Activated naive CD8-positive, alpha-beta T cell treated with anti-CD3 and anti-CD28 coated beads, Interleukin-2, amount 50 U/mL, for 24 hours (primary cell): ENCODE measurements at regions not wholly inside any gene's neighbourhood (a gene's known extent, or its start where the extent isn't known, plus 50 kb on each side); places are given as distances from the start of the nearest gene placed in this dataset.

Source experiments
- ATAC-seq: fragments of 150-1000 bp; cut with Tn5 transposase; one replicate; pipeline ENCODE4 v1.10.0; 2021
- DNase-seq: peaks from one replicate; pipeline ENCODE4 v3.0.0; 2021
- H3K27ac Mint-ChIP-seq: one replicate; pipeline ENCODE4 v1.8.0; 2021; ENCODE audit warnings: mild to moderate bottlenecking, mixed read lengths
- H3K27me3 Mint-ChIP-seq: one replicate; pipeline ENCODE4 v1.8.0; 2021; ENCODE audit warnings: mixed read lengths
- H3K36me3 Mint-ChIP-seq: one replicate; pipeline ENCODE4 v1.8.0; 2021; ENCODE audit warnings: low read depth, mixed read lengths
- H3K4me1 Mint-ChIP-seq: one replicate; pipeline ENCODE4 v1.8.0; 2021; ENCODE audit warnings: mixed read lengths
- H3K4me3 Mint-ChIP-seq: one replicate; pipeline ENCODE4 v1.8.0; 2021; ENCODE audit warnings: mild to moderate bottlenecking, moderate library complexity, mixed read lengths
- H3K9me3 Mint-ChIP-seq: one replicate; pipeline ENCODE4 v1.8.0; 2021; ENCODE audit warnings: mixed read lengths

- no peak overlapping the region for H3K4me3 Mint-ChIP-seq
- no peaks in the 10 kb centered on the region for H3K4me1 Mint-ChIP-seq
- no peak for DNase-seq
- no peak for ATAC-seq
- no peak overlapping the region for H3K27ac Mint-ChIP-seq
- no peaks in the 10 kb centered on the region for H3K9me3 Mint-ChIP-seq
- H3K27me3 Mint-ChIP-seq: peaks cover 13% of the 10 kb centered on the region
- H3K36me3 Mint-ChIP-seq: no peaks in the 10 kb centered on the region
These were observed 168.7 kb upstream of the AGAP1 start for GRCh38 chr2:235325151-235325550.

GRCh38 chr2:235328991-235329390 lies 164.9 kb upstream of the AGAP1 start:
- H3K36me3 Mint-ChIP-seq: no peaks in the 10 kb centered on the region
- DNase-seq (no peak), ATAC-seq (no peak)
- H3K4me1 Mint-ChIP-seq: no peaks in the 10 kb centered on the region
- peaks cover 19% of the 10 kb centered on the region for H3K27me3 Mint-ChIP-seq
- no peak overlapping the region for H3K27ac Mint-ChIP-seq
- no peak overlapping the region for H3K4me3 Mint-ChIP-seq
- H3K9me3 Mint-ChIP-seq: no peaks in the 10 kb centered on the region

GRCh38 chr2:235330775-235331451 lies 162.9 kb upstream of the AGAP1 start:
- ATAC-seq (no peak), DNase-seq (no peak)
- Mint-ChIP-seq H3K4me1 (no peaks in the 10 kb centered on the region), H3K4me3 (no peak overlapping the region), H3K9me3 (no peaks in the 10 kb centered on the region), H3K27ac (no peak overlapping the region), H3K27me3 (peaks cover 13% of the 10 kb centered on the region), H3K36me3 (no peaks in the 10 kb centered on the region)

- ATAC-seq (no peak), DNase-seq (no peak)
- Mint-ChIP-seq H3K4me1 (no peaks in the 10 kb centered on the region), H3K36me3 (no peaks in the 10 kb centered on the region), H3K27me3 (peaks cover 15% of the 10 kb centered on the region), H3K27ac (no peak overlapping the region), H3K4me3 (no peak overlapping the region), H3K9me3 (no peaks in the 10 kb centered on the region)
These were observed 161.5 kb upstream of the AGAP1 start for GRCh38 chr2:235332240-235332890.

DNA sequence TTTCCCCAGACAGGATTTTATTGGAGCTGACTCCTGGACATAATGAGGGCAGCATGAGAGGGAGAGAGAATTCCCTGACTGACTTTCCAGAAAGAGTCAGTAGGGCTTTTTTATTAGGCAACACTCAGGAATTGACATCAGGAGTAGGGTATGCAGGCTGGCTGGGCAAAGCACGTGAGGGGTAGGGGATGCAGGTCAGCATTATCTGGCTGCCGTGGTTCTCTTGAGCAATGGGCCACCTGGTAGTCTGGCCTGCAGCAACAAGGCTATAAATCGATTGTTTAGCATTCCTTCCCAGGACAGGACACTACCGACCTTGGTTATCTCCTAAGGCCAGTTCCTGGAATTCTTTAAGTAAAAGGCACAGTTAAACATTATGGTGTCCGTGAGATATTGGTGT lies 160.8 kb upstream of the AGAP1 start:
- DNase-seq: no peak
- Mint-ChIP-seq H3K4me3 (no peak overlapping the region), H3K36me3 (no peaks in the 10 kb centered on the region), H3K9me3 (peaks cover 4% of the 10 kb centered on the region), H3K4me1 (no peaks in the 10 kb centered on the region), H3K27ac (no peak overlapping the region), H3K27me3 (peaks cover 15% of the 10 kb centered on the region)
- no peak for ATAC-seq

DNA sequence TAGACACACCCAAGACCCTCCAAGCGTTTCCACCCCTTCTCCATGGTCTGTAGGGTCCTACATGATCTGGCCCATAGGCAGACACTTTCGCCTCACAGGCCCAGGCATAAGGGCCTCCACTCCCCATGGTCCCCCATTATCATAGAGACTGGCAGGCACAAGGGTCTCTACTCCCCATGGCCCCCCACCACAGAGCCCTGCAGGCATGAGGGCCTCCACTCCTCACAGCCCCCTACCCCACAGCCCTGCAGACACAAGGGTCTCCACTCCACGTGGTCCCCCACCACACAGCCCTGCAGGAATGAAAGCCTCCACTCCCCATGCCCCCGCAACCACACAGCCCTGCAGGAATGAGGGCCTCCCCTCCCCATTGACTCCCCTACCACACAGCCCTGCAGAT lies 159.7 kb upstream of the AGAP1 start:
- ATAC-seq: no peak

DNA sequence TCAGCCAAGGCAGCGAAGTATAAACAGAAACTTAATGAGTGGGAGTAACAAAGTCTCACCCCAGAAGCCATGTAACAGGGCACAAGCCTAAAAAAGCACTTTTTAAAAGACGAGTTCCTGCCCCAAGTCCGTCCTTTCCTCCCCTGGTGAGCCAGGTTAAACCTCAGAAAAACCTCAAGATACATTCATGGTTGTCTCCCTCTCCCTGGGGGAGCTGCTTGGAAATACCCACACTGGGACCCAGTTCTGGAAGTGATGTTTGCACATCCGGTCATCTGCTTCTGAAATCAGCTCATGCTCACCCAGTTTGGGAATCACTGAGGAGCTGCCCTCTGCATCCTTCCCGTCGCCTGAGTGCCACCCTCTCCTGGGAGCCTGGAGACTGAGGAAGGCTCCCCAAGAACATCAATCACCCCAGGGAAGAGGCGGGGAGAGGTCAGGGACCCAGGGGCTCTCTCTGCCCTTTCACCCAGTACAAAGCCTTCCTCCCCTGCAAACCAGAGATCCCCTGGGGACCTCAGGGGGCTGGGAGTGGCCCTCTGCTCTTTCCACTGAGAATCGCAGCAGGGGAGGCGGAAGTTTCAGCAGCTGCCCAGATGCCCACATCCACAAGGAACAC lies 150.6 kb upstream of the AGAP1 start:
- Mint-ChIP-seq H3K27me3 (peaks cover 12% of the 10 kb centered on the region), H3K9me3 (peaks cover 6% of the 10 kb centered on the region), H3K4me1 (no peaks in the 10 kb centered on the region), H3K27ac (no peak overlapping the region), H3K36me3 (no peaks in the 10 kb centered on the region), H3K4me3 (no peak overlapping the region)
- ATAC-seq (no peak), DNase-seq (no peak)

More for the DNA sequence above, 159.7 kb upstream of the AGAP1 start:
- Mint-ChIP-seq H3K9me3 (peaks cover 10% of the 10 kb centered on the region), H3K4me3 (no peak overlapping the region), H3K4me1 (no peaks in the 10 kb centered on the region), H3K27ac (no peak overlapping the region), H3K36me3 (no peaks in the 10 kb centered on the region), H3K27me3 (peaks cover 15% of the 10 kb centered on the region)
- DNase-seq: no peak

DNA sequence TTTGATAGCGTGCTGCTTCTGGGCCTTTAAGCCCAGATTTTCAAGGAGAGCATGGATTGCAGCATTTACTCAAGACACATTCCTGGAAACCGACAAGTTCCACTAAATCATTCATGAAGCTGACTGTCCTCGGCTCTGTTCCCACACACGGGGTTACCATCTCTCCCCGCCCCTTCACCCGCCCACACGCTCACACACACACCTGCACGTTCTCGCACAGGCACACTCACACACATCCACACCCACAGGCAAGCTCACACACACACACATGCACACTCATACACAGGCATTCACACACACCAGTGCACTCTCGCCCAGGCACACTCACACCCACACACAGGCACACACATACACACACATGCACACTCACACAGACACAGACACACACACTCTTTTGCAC lies 150.0 kb upstream of the AGAP1 start:
- H3K36me3 Mint-ChIP-seq: no peaks in the 10 kb centered on the region
- peaks cover under 1% of the 10 kb centered on the region for H3K9me3 Mint-ChIP-seq

DNA sequence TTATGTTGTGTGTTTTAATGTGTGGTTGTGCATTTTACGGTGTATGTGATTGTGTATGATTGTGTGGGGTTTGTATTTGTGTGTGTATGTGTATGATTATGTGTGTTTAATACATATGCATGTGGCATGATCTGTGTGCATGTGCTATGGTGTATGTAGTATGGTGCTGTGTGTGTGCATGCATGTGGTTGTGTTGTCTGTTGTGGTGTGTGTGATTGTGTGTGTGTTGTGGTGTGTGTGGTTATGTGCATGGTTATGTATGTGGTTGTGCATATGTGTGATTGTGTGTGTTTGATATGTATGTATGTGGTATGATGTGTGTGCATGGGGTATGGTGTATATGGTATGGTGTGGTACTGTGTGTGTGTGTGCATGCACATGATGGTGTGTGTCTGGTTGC lies 148.1 kb upstream of the AGAP1 start:
- Mint-ChIP-seq H3K9me3 (no peaks in the 10 kb centered on the region), H3K4me3 (no peak overlapping the region)
- no peak for ATAC-seq

More for the DNA sequence above, 150.0 kb upstream of the AGAP1 start:
- H3K4me3 Mint-ChIP-seq: no peak overlapping the region
- DNase-seq (no peak), ATAC-seq (no peak)
- H3K4me1 Mint-ChIP-seq: no peaks in the 10 kb centered on the region
- H3K27me3 Mint-ChIP-seq: peaks cover 12% of the 10 kb centered on the region
- no peak overlapping the region for H3K27ac Mint-ChIP-seq

DNA sequence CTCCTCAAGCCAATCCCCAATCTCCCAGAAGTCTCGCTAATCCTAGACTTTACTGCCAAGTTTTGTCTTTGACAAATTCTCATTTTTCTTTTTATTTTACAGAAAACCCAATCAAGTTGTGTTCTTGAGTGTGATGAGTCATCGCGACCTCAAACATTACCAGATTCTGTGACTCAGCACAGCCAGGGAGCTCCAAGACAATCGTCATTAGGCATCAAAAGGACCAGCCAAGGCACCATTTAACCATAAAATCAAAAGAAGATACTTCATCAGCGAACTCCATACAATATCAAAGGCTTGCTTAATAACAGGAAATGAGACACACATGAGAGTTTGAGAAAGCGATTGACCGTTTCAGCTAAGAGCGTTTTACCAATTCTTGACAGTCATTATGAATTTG lies 146.2 kb upstream of the AGAP1 start:
- H3K27me3 Mint-ChIP-seq: peaks cover 29% of the 10 kb centered on the region
- H3K27ac Mint-ChIP-seq: no peak overlapping the region
- no peaks in the 10 kb centered on the region for H3K36me3 Mint-ChIP-seq
- H3K4me1 Mint-ChIP-seq: no peaks in the 10 kb centered on the region
- no peak for ATAC-seq
- no peak for DNase-seq
- no peak overlapping the region for H3K4me3 Mint-ChIP-seq
- no peaks in the 10 kb centered on the region for H3K9me3 Mint-ChIP-seq

More for the DNA sequence above, 148.1 kb upstream of the AGAP1 start:
- H3K27me3 Mint-ChIP-seq: peaks cover 25% of the 10 kb centered on the region
- H3K27ac Mint-ChIP-seq: no peak overlapping the region
- H3K4me1 Mint-ChIP-seq: no peaks in the 10 kb centered on the region
- no peak for DNase-seq
- no peaks in the 10 kb centered on the region for H3K36me3 Mint-ChIP-seq

- H3K27me3 Mint-ChIP-seq: peaks cover 29% of the 10 kb centered on the region
- no peak for ATAC-seq
- DNase-seq: no peak
- H3K4me3 Mint-ChIP-seq: no peak overlapping the region
- H3K4me1 Mint-ChIP-seq: no peaks in the 10 kb centered on the region
- no peak overlapping the region for H3K27ac Mint-ChIP-seq
- no peaks in the 10 kb centered on the region for H3K36me3 Mint-ChIP-seq
- H3K9me3 Mint-ChIP-seq: no peaks in the 10 kb centered on the region
These were observed 145.5 kb upstream of the AGAP1 start for GRCh38 chr2:235348329-235348728.

- no peak for ATAC-seq
- H3K36me3 Mint-ChIP-seq: no peaks in the 10 kb centered on the region
- no peak for DNase-seq
- H3K27me3 Mint-ChIP-seq: peaks cover 29% of the 10 kb centered on the region
- H3K27ac Mint-ChIP-seq: no peak overlapping the region
- no peak overlapping the region for H3K4me3 Mint-ChIP-seq
- H3K9me3 Mint-ChIP-seq: no peaks in the 10 kb centered on the region
- H3K4me1 Mint-ChIP-seq: no peaks in the 10 kb centered on the region
These were observed 143.6 kb upstream of the AGAP1 start for GRCh38 chr2:235350234-235350633.

DNA sequence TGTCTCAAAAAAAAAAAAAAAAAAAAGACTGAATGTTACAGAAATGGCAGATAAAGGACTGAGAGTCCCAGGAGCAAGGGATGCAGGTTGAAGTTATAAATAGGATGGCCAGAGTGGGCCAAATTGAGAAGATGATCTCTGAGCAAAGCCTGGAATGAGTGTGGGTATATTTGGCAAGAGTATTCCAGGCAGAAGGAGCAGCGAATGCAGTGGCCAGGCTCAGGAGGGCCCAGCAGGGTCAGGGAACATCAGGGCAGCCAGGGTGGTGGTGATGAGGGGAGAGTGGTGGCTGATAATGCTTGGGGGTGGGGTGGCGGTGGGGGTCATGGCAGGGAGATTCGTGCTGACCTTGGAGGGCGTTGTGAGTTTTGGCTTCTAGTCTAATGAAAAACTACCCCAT lies 141.3 kb upstream of the AGAP1 start:
- Mint-ChIP-seq H3K27ac (no peak overlapping the region), H3K9me3 (no peaks in the 10 kb centered on the region), H3K27me3 (peaks cover 22% of the 10 kb centered on the region), H3K4me1 (no peaks in the 10 kb centered on the region), H3K36me3 (no peaks in the 10 kb centered on the region), H3K4me3 (no peak overlapping the region)
- no peak for ATAC-seq
- no peak for DNase-seq

DNA sequence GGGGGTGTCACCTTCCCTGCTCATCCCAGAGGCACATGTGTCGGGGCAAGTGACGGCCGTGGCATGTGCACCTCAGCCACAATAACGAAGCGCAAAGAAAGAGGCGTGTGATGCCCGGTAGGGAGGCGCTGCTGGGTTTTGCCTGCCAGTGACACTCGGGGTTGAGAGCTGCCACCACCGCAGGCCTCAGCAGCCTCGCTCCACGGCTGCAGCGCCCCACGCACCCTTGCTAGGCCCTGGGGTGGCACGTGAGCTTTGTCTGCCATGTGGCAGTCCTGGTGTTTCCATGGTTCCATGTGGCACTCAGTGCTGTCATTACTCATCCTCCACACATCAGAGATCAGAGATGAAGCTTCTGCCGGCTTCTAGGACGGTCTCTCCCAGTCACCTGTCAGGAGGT lies 136.0 kb upstream of the AGAP1 start:
- ATAC-seq: no peak
- H3K9me3 Mint-ChIP-seq: no peaks in the 10 kb centered on the region

GRCh38 chr2:235358981-235359471 lies 134.8 kb upstream of the AGAP1 start:
- ATAC-seq (no peak), DNase-seq (no peak)
- H3K27ac Mint-ChIP-seq: no peak overlapping the region
- H3K9me3 Mint-ChIP-seq: no peaks in the 10 kb centered on the region
- H3K27me3 Mint-ChIP-seq: peaks cover 3% of the 10 kb centered on the region
- H3K4me1 Mint-ChIP-seq: no peaks in the 10 kb centered on the region
- no peaks in the 10 kb centered on the region for H3K36me3 Mint-ChIP-seq
- no peak overlapping the region for H3K4me3 Mint-ChIP-seq

More for the DNA sequence above, 136.0 kb upstream of the AGAP1 start:
- H3K4me3 Mint-ChIP-seq: no peak overlapping the region
- DNase-seq: no peak
- no peak overlapping the region for H3K27ac Mint-ChIP-seq
- peaks cover 3% of the 10 kb centered on the region for H3K27me3 Mint-ChIP-seq
- H3K4me1 Mint-ChIP-seq: no peaks in the 10 kb centered on the region
- no peaks in the 10 kb centered on the region for H3K36me3 Mint-ChIP-seq
